CD4-positive, alpha-beta T cell treated with Interleukin-17A for 1 hour (primary cell): ENCODE measurements at regions not wholly inside any gene's neighbourhood (a gene's known extent, or its start where the extent isn't known, plus 50 kb on each side); places are given as distances from the start of the nearest gene placed in this dataset.
"Not testable (repeated sequence)": the region's sequence is repeated elsewhere in the genome, so short reads cannot be mapped to it uniquely, and the experiment has no call there.

ENCODE experiments used
- DNase-seq: peaks from one replicate; pipeline ENCODE4 v3.0.0-alpha.2; 2020

- DNase-seq: no peak
Observed at GRCh38 chr12:13552830-13553229, 356.3 kb downstream of the EMP1 start.

GRCh38 chr12:13547283-13547682 lies 350.8 kb downstream of the EMP1 start:
- no peak for DNase-seq

DNA sequence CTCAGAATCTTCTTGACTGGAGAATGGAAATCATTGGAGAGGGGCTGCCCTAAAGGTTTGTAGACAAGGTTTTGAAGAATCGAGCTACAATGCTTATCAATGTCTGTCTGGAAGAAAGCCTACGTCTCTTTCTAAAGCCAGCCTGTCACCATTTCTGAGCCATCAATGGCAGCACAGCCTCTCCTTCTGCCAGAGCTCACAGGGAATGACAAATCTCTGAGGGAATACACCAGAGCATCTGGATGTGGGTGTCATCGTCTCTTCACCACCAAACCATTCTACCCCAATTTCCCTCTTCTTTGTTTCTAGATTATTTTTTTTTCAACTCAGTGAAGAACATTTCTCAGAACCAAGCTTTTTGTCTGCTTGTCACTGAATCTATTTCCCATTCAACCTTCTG lies 349.7 kb downstream of the EMP1 start:
- DNase-seq: no peak

DNA sequence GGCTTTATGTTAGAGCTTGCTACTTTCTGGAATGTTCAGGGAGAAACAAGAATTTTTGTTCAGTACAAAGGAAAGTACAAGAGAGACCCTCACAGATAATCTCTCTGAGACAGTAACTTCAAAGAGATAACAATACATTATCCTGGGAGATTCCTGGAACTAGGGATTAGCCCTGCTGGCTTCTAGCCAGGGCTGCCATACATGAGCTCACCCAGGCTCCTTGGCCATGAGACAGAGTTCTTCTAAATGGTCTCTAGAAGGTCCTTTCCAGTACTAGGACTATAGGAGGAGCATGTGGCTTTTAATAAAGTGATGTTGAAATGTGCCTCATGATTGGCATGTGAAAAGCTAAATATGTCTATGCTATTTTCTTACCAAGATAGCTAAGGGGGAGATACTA lies 342.5 kb downstream of the EMP1 start:
- no peak for DNase-seq

- DNase-seq: no peak
Observed at GRCh38 chr12:13538136-13538535, 341.6 kb downstream of the EMP1 start.

DNA sequence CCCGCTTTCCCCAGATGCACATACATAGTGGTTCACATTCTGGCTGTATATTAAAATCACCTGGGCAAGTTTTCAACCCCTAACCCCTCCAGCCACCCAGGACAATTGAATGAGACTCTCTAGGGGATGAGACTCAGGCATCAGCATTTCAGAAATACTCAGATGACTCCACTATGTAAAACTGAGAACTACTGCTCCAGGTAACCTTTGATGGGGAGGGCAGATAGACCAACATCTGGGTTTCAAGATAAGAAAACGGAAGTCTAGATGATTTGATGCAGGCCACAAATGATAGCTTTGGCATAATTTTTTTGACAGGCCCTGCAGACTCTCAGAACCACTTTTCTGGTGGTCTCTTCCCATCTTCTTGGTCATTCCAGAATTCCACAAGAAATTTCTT lies 341.1 kb downstream of the EMP1 start:
- DNase-seq: no peak

GRCh38 chr12:13536219-13536910 lies 339.8 kb downstream of the EMP1 start:
- DNase-seq: no peak

DNA sequence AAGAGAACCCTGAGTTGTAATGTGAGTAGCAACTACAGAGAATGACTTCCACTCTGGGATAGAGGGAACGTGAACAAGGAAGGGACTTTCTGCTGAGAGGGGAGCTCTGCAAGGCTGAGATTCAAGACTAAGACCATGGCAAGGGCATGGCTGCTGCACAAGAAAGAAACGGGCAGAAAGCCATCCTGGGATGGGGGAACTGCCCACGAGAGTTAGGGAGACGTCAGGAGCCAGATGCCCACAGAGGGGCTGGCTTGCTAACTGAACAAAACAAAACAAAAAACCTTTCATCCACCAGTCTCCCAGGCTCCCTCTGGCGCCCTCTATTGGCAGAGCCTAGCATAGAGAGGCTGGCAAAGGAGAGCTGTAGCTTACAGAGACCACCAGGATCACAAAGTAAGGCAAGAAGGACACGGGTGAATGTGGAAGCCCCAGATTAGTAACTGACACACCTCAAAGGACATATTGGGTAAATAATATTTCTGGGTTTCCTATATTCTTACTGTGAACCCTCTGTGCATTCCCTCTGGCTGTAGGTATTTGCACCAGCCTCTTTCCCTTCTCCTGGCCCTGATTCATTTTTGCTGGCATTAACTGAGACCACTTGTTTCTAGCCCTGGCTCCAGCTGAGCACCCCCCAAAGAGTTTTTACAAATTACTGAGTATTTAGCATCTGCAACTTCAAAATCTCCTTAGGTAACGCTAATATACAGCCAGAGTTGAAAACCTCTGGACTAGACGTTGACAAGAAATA lies 338.3 kb downstream of the EMP1 start:
- no peak for DNase-seq

GRCh38 chr12:13534242-13534641 lies 337.7 kb downstream of the EMP1 start:
- DNase-seq: no peak

DNA sequence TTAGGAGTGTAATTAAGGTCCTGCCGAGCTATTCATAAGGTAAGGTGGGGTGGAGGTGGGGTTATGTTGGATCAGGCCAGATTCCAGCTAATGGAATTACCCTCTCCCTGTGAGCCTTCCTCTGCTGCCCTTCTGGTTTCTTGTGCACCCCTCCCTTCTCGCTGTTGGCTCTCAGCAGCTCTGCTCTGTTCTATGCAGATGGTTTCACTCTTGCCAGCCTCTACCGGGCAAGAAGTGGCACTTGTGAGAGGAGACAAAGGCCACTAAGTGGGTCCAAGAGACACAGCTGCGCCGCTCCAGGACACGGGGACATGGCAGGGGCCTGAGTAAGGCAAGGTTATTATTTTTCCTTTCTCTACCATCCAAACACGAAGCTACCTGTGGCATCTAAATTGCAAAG lies 334.4 kb downstream of the EMP1 start:
- no peak for DNase-seq

DNA sequence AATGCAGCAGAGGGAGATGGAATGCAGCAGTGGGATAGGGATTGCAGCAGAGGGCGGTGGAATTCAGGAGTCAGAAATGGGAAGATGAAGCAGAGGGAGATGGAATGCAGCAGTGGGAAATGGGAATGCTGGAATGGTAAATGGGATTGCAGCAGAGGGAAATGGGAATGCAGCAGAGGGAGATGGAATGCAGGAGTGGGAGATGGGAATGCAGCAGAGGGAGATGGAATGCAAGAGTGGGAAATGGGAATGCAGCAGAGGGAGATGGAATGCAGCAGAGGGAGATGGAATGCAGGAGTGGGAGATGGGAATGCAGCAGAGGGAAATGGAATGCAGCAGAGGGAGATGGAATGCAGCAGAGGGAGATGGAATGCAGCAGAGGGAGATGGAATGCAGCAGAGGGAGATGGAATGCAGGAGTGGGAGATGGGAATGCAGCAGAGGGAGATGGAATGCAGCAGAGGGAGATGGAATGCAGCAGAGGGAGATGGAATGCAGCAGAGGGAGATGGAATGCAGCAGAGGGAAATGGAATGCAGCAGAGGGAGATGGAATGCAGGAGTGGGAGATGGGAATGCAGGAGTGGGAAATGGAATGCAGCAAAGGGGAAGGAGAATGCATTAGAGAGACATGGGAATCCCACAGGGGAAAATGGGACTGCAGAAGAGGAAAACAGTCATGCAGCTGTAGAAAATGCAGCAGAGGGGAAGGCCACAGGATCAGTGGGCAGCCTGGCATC lies 329.8 kb downstream of the EMP1 start:
- DNase-seq: not testable (repeated sequence)

DNA sequence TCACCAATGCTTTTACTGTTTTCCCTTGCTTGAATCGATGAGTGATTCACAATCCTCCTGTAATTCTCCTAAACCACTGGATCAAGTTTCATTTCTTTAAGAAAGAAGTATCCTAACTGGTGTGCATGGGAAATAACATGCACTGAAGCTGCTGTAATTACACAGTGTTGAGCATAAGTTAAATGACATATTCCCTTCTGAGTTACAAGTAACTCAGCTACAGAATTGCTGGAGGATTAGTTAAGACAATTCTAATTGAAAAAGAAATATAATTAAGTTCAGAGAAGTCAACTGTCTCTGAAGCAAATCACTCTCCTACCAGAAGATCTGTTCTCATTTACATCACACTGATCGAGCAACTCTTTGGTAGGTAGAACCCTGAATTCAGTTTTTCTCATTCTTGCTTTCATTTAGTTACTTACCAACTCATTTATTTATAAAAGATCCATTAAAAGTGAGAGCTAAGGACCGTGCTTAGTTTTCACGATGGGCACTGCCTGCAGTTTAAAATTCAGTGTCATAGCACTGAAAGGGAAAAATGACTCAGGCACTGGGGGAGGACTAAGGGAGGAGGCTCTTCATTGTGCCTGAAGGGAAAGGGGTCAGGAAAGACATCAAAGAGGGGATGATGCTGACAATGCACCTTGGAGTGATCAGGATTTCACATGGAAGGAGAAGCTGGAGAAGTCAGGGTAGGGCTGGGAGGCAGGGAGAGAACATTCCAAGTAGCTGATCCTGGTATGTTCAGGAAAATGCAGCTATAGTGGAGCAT lies 327.2 kb downstream of the EMP1 start:
- DNase-seq: no peak

- not testable (repeated sequence) for DNase-seq
Observed at GRCh38 chr12:13518034-13518433, 321.5 kb downstream of the EMP1 start.

DNA sequence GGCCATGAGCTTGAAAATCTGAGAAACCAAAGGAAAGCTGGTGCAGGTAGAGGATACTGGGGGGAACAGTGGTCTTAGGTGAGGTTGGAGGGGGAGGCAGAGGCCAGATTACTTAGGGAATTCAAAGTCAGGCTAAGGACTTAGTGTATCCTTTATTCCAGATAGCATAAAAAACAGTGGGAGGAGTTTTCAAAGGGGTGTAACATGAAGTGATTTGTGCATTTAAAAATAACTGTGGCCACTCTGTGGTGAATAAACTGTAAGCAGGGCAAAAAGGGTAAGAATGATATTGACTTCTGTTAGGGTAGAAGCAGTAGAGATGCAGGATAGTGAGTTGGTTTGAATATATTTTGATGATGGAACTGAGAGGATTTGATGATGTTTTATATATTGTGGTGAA lies 313.2 kb downstream of the EMP1 start:
- DNase-seq: no peak

DNA sequence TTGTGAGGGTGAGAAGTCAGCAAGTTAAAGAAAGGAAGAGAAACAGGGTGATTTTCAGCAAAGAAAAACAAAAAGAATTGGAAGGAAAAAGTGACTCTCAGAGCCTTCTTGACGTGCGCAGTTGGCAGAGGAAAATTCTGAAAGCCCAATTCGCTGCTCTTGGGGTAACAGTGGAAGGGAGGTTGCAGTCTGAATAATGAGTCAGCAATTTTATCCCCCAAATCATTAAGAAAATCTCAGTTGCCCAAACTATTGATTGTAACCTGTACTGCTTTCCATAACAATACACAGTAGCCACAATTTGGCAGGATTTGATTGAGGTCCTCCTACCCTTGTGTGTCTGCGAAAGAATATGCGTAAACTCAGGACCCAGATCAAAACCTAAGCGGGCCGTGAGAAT lies 309.1 kb downstream of the EMP1 start:
- DNase-seq: no peak

DNA sequence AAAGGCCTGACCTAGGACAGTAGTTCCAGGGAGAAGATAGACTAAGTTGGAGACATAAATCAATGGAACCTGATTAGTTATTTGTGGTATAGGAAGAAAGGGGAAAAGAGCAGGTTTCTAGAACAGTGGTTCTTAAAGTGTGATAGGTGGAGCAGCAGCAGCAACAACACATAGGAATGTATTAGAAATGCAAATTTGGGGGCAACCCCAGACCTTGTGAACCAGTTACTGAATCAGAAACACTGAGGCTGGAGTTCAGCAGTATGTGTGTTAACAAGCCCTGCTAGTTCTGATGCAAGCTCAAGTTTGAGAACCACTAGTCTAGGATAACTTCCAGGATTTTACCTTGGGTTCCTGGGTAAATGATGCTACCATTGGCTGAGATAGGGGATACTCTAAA lies 308.7 kb downstream of the EMP1 start:
- DNase-seq: no peak

- no peak for DNase-seq
Observed at GRCh38 chr12:13504736-13505135, 308.2 kb downstream of the EMP1 start.

DNA sequence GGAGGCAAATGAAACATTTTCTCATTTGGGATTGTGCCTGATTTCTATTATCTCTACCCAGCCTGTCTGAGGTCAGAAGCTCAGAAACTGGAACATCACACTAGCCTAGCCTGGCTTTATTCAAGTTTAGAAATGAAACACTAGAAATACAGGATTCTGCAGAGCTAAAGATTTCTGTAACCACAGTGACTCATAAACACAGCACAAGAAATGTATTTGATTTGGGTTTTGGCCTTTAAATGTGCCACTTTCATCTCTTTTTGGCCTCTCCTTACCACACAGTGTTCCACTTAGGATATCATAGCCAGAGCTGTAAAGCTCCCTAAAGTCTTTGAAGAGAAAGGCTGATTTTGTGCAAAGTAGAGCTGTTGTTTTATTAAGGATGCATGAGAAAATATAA lies 307.5 kb downstream of the EMP1 start:
- DNase-seq: no peak

- no peak for DNase-seq
Observed at GRCh38 chr12:13503094-13503835, 306.7 kb downstream of the EMP1 start.

- no peak for DNase-seq
Observed at GRCh38 chr12:13499008-13499407, 302.5 kb downstream of the EMP1 start.

DNA sequence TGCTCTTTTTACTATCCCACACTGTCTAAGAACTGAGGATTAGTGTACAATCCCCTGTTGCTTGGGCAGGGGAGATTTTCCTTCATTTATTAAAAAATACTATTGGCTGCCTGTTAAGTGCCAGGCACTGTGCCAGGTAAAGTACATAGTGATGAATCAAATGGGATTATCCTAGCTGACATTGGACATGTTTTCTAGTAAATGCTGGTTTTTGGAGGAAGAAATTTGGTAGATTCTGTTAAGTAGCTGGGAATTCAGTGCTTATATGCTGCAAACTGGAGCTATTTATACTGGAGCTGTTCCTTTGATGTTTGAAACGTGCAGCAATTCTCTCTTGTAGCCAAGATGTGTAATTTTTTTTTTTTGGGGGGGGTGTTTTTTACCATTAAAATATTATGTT lies 299.6 kb downstream of the EMP1 start:
- DNase-seq: no peak

DNA sequence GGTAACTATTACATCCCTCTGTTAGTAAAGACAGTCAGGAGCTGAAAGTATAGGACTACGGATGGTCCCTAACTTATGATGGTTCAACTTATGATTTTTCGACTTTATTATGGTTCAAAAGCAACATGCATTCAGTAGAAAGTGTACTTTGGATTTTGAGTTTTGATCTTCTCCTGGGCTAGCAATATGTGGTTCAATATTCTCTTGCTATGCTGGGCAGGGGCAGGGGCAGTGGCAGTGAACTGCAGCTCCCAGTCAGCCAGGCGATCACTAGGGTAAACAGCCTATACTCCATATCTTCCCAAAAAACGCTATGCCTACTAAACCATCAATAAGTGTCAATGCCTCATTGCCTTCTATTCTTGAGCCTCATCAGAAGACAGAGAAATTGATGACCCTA lies 292.7 kb downstream of the EMP1 start:
- no peak for DNase-seq

DNA sequence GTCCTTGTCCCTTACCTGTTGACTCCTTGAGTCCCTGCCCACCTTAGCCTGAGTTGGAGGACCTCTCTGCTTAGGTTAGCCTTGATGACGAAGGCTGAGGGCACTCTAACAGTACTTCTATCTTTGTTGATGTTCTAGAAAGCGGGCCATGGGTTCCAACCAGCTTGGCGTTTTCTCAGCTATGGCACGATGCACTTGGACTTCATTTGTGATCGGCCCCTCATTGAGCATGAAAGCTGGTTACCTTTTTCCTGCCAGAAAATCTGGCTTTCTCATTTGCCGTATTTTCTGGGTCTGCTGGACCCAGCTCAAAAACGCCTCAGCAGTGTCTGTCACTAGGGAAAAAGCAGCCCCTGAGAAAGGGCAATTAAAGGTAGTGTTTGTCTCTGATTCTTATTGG lies 290.8 kb downstream of the EMP1 start:
- DNase-seq: no peak
